DMS79 (cell line): ENCODE measurements at regions not wholly inside any gene's neighbourhood (a gene's known extent, or its start where the extent isn't known, plus 50 kb on each side); places are given as distances from the start of the nearest gene placed in this dataset.
"Not testable (repeated sequence)": the region's sequence is repeated elsewhere in the genome, so short reads cannot be mapped to it uniquely, and the experiment has no call there.

Source experiments
- DNase-seq: peaks from one replicate; lab custom pipeline; 2025; lab: John Stamatoyannopoulos, UW

GRCh38 chr7:156383526-156383925 lies 257.0 kb upstream of the RNF32 start:
- DNase-seq, result no peak

GRCh38 chr7:156380261-156380660 lies 260.3 kb upstream of the RNF32 start:
- peak; percentile 16 for DNase-seq

GRCh38 chr7:156379324-156380070 lies 261.1 kb upstream of the RNF32 start:
- DNase-seq, result peak; percentile 57

- no peak for DNase-seq
Measured at GRCh38 chr7:156378806-156379205, 261.8 kb upstream of the RNF32 start.

- no peak for DNase-seq
Measured at GRCh38 chr7:156376317-156376716, 264.3 kb upstream of the RNF32 start.

GRCh38 chr7:156374335-156374734 lies 266.2 kb upstream of the RNF32 start:
- no peak for DNase-seq

GRCh38 chr7:156369929-156370328 lies 270.6 kb upstream of the RNF32 start:
- DNase-seq, result not testable (repeated sequence)

GRCh38 chr7:156368053-156368843 lies 272.3 kb upstream of the RNF32 start:
- DNase-seq, result no peak

GRCh38 chr7:156363751-156364150 lies 276.8 kb upstream of the RNF32 start:
- no peak for DNase-seq

GRCh38 chr7:156360835-156361234 lies 279.7 kb upstream of the RNF32 start:
- DNase-seq, result no peak

- no peak for DNase-seq
Measured at GRCh38 chr7:156356551-156356950, 284.0 kb upstream of the RNF32 start.

GRCh38 chr7:156353352-156353751 lies 287.2 kb upstream of the RNF32 start:
- DNase-seq, result no peak

GRCh38 chr7:156347703-156348248 lies 292.8 kb upstream of the RNF32 start:
- not testable (repeated sequence) for DNase-seq

GRCh38 chr7:156347132-156347531 lies 293.4 kb upstream of the RNF32 start:
- no peak for DNase-seq

- no peak for DNase-seq
Measured at GRCh38 chr7:156344595-156344994, 296.0 kb upstream of the RNF32 start.

- no peak for DNase-seq
Measured at GRCh38 chr7:156334636-156335035, 305.9 kb upstream of the RNF32 start.

GRCh38 chr7:156327916-156328315 lies 312.7 kb upstream of the RNF32 start:
- DNase-seq, result no peak

GRCh38 chr7:156327474-156327873 lies 313.1 kb upstream of the RNF32 start:
- DNase-seq, result no peak

- DNase-seq, result no peak
Measured at GRCh38 chr7:156324201-156324600, 316.4 kb upstream of the RNF32 start.

GRCh38 chr7:156321430-156321829 lies 319.1 kb upstream of the RNF32 start:
- not testable (repeated sequence) for DNase-seq

- no peak for DNase-seq
Measured at GRCh38 chr7:156318926-156319325, 321.6 kb upstream of the RNF32 start.

- no peak for DNase-seq
Measured at GRCh38 chr7:156318426-156318825, 322.1 kb upstream of the RNF32 start.

GRCh38 chr7:156309016-156309620 lies 331.5 kb upstream of the RNF32 start:
- DNase-seq, result no peak
